ENCODE measurements at regions not wholly inside any gene's neighbourhood (a gene's known extent, or its start where the extent isn't known, plus 50 kb on each side); places are given as distances from the start of the nearest gene placed in this dataset.
"Not testable (repeated sequence)": the region's sequence is repeated elsewhere in the genome, so short reads cannot be mapped to it uniquely, and the experiment has no call there.

DNA sequence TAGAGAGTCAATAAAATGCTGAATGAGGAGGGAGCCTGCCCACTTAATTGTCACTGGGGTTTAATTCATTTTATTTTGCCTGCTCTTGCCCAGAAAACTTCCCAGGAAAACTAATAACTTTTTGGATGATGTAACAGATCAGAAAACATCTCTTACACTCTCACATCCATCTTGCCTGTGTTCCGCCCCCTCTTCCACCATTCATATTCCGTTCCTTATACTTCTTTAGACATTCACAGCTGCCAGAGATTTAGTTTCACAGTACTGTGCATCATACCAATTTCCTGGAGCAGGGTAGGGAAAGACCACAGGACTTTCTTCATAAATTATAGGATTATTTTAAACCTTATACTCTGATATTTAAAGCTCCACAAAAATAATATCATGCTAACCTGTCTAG lies 776.1 kb upstream of the SOX11 start:
- no peaks in the 10 kb centered on the region for H3K4me1 Mint-ChIP-seq
- ATAC-seq (no peak), DNase-seq (no peak)
- no peaks in the 10 kb centered on the region for H3K36me3 Mint-ChIP-seq
- POLR2A ChIA-PET: no interaction called here
- H3K4me3 Mint-ChIP-seq: no peak overlapping the region
- no peak overlapping the region for H3K27ac Mint-ChIP-seq
- no peaks in the 10 kb centered on the region for H3K27me3 Mint-ChIP-seq
- H3K9me3 Mint-ChIP-seq: peaks cover 0 to 17% (median 2%) of the 10 kb centered on the region in 9 donors

DNA sequence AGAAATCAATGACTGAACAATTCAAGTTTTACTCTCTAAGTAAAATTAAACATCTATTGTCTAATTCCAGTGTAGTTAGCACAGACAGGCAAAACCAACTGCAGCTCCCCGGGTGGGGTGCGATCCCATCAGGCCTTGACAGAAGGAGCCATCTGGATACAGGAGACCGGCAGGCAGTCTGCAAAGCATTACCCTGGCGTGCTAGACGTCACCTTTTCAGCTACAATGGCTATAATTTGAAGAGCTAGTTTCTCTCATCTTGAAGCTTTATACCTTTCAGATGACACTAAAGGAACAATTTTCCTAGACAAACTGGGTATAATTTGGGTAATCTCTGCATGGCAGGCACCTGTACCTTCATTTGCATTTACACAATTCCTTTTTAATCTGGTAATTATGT lies 761.5 kb upstream of the SOX11 start:
- POLR2A ChIA-PET: no interaction called here
- peaks cover 0 to 2% (median 0%) of the 10 kb centered on the region in 5 donors for H3K27me3 Mint-ChIP-seq
- peaks cover 0 to 17% (median 8%) of the 10 kb centered on the region in 9 donors for H3K9me3 Mint-ChIP-seq
- H3K27ac Mint-ChIP-seq: no peak overlapping the region
- DNase-seq (no peak), ATAC-seq (no peak)
- H3K4me1 Mint-ChIP-seq: no peaks in the 10 kb centered on the region
- H3K4me3 Mint-ChIP-seq: no peak overlapping the region
- peaks cover 0 to 2% (median 0%) of the 10 kb centered on the region in 3 donors for H3K36me3 Mint-ChIP-seq

DNA sequence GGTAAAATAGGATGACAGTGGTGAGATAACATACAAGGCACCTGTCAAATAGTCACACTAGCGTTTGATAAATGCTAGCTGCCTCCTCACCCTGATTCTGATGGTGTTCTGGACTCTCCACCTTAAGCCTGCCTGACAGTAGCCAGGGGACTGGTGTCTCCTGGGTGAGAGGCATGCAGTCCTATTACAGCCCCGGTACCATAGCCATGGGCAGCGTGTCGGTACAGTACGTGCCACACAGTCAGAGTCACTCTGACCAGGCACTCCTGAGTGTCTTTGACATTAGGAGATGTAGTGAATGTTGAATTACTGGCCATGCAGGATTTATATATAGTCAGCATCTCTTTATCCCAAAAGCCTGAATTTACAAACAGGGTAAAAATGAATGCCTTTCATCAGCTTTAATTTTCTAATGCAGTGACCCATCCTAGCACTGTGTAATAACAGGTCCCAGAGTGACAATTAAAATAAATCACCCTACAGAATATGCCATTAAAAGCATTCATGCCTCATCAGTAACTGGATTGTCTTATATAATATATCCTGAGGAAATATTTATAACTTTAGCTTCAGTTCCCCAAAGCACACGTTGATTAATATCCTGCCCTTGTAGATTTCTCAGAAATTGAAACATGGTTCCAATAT lies 760.3 kb upstream of the SOX11 start:
- Mint-ChIP-seq H3K4me3 (no peak overlapping the region), H3K36me3 (peaks cover 0 to 2% (median 0%) of the 10 kb centered on the region in 3 donors), H3K27me3 (peaks cover 0 to 2% (median 0%) of the 10 kb centered on the region in 5 donors), H3K9me3 (peaks cover 0 to 17% (median 10%) of the 10 kb centered on the region in 9 donors), H3K4me1 (no peaks in the 10 kb centered on the region), H3K27ac (no peak overlapping the region)
- DNase-seq (no peak), ATAC-seq (no peak)
- POLR2A ChIA-PET: no interaction called here

DNA sequence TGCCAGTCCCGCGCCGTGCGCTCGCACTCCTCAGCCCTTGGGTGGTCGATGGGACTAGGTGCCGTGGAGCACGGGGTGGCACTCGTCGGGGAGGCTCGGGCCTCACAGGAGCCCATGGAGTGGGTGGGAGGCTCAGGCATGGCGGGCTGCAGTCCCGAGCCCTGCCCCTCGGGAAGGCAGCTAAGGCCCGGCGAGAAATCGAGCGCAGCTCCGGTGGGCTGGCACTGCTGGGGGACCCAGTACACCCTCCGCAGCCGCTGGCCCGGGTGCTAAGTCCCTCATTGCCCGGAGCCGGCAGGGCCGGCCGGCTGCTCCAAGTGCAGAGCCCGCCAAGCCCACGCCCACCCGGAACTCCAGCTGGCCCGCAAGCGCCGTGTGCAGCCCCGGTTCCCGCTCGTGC lies 756.9 kb upstream of the SOX11 start:
- DNase-seq, H3K4me3 Mint-ChIP-seq, H3K4me1 Mint-ChIP-seq, H3K27ac Mint-ChIP-seq, POLR2A ChIA-PET, H3K27me3 Mint-ChIP-seq, H3K36me3 Mint-ChIP-seq, ATAC-seq: not testable (repeated sequence)
- peaks cover 0 to 14% (median 5%) of the 10 kb centered on the region in 9 donors for H3K9me3 Mint-ChIP-seq

DNA sequence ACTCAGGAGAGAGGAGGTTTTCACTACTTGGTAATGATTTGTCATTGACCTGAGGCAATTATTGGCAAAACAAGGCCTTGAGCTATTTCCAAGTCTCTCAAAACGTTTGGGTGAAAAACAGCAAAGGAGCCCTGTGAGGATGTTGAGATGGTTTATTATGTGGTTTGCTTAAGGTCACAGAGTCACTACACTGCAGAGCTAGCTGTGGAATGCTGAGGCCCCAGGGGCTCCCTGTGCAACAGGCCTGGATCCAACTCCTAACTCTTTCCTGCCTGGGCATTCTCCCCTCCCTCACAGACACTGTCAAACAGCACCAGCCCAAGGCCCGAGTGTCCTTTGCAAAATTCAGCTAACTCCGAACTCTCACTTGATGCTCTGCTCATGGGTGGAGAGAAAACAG lies 754.6 kb upstream of the SOX11 start:
- peaks cover 0 to 1% (median 0%) of the 10 kb centered on the region in 5 donors for H3K27me3 Mint-ChIP-seq
- H3K36me3 Mint-ChIP-seq: no peaks in the 10 kb centered on the region
- DNase-seq: no peak
- ATAC-seq: no peak
- no peaks in the 10 kb centered on the region for H3K4me1 Mint-ChIP-seq
- H3K27ac Mint-ChIP-seq: peak overlapping the region in 1 of 10 donors; percentile 42
- POLR2A ChIA-PET: no interaction called here
- H3K9me3 Mint-ChIP-seq: peaks cover 0 to 21% (median 10%) of the 10 kb centered on the region in 9 donors
- H3K4me3 Mint-ChIP-seq: no peak overlapping the region

DNA sequence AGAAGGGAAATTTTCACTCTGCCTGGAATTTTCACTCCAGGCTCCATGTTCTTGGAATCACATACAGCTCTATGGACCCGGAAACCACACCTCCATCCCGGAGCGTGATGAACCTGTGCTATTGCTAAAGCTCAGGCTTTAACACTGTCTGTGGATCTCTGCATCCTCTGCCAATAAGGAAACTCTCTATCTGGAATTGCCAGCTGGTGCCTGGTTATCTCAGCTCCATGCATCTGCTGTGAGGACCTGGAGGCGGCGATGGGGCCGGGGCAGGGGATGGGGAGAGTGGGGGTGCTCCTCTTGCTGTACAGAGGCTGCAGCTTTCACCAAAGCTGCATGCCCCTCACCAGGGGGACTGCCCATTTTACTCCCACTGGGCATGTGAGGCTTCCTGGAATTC lies 754.0 kb upstream of the SOX11 start:
- Mint-ChIP-seq H3K36me3 (no peaks in the 10 kb centered on the region), H3K4me3 (no peak overlapping the region), H3K9me3 (peaks cover 0 to 21% (median 8%) of the 10 kb centered on the region in 9 donors), H3K4me1 (no peaks in the 10 kb centered on the region), H3K27me3 (peaks cover 0 to 1% (median 0%) of the 10 kb centered on the region in 5 donors), H3K27ac (no peak overlapping the region)
- DNase-seq: no peak
- POLR2A ChIA-PET: no interaction called here
- no peak for ATAC-seq

DNA sequence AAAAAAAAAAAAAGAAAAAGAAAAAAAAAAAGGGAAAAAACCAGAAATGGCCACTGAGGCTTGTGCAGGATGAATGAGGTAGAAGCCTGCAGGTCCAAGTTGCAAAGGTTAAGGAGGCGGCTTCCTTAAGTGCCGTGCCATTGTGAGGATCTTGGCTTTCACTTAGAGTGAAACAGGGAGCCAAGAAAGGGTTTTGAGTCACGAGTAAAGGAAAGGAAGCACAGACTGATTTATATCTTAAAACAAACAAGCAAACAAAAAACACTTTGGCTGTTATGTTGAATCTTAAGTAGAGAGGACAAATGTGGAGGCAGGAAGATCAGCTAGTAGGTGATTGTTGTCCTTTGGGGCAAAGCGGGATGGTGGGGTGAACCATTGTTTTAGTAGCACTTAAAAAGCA lies 749.7 kb upstream of the SOX11 start:
- no peak for ATAC-seq
- H3K4me1 Mint-ChIP-seq: no peaks in the 10 kb centered on the region
- peaks cover 0 to 25% (median 8%) of the 10 kb centered on the region in 9 donors for H3K9me3 Mint-ChIP-seq
- peaks cover 0 to 1% (median 0%) of the 10 kb centered on the region in 5 donors for H3K27me3 Mint-ChIP-seq
- POLR2A ChIA-PET: no interaction called here
- no peaks in the 10 kb centered on the region for H3K36me3 Mint-ChIP-seq
- H3K27ac Mint-ChIP-seq: no peak overlapping the region
- H3K4me3 Mint-ChIP-seq: no peak overlapping the region
- DNase-seq: no peak

DNA sequence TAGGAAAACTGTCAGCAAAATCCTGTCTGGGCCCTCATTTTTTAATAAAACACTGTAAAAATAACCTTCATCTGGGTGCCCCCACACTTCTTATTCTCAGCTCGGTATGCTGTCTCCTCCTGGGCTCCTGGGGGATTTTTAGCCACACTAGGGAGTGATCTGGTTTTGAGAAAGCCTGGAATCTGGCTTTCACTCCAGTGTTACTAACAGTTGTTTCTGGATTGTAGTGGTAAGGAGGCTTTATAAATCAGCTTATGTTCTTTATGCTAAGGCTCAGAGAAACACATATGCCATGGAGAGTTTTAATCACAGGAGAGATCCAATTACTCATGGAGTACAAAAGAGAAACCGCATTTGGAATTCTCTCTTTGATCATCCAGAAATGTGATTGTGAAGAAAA lies 744.3 kb upstream of the SOX11 start:
- Mint-ChIP-seq H3K36me3 (no peaks in the 10 kb centered on the region), H3K4me1 (no peaks in the 10 kb centered on the region), H3K4me3 (no peak overlapping the region), H3K27me3 (no peaks in the 10 kb centered on the region), H3K27ac (no peak overlapping the region), H3K9me3 (peaks cover 0 to 12% (median 0%) of the 10 kb centered on the region in 9 donors)
- ATAC-seq (no peak), DNase-seq (no peak)
- POLR2A ChIA-PET: no interaction called here

DNA sequence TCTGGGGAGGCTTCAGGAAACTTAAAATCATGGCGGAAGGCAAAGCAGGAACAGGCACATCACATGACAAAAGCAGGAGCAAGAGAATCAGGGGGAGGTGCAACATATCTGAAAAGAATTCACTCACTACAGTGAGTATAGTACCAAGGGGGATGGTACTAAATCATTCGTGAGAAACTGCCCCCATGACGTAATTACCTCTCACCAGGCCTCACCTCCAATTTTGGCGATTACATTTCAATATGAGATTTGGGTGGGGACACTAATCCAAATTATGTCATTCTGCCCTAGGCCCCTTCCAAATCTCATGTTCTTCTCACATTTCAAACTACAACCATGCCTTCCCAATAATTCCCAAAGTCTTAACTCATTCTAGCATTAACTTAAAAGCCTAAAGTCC lies 740.8 kb upstream of the SOX11 start:
- Mint-ChIP-seq H3K27me3 (no peaks in the 10 kb centered on the region), H3K9me3 (peaks cover 0 to 12% (median 0%) of the 10 kb centered on the region in 9 donors), H3K4me1 (no peaks in the 10 kb centered on the region), H3K4me3 (no peak overlapping the region), H3K27ac (no peak overlapping the region), H3K36me3 (no peaks in the 10 kb centered on the region)
- ATAC-seq: no peak
- DNase-seq: no peak
- POLR2A ChIA-PET: no interaction called here

DNA sequence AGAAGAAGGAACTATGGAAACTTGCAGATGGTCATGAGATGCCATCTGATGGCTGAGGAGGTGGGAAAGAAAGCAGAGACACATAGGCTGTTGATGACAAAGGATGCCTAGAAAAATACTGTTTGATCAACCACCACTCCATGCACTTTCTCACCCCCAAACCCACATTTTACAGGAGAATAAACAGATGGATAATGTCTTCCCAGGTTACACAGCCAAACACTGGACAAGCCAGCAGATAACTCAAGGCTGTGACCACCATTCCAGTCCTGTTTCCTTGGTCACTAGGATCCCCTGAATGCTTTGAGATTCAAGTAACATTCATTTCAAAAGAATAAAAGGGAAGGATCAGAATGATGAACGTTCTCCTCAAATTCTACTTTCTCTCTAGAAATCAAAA lies 733.0 kb upstream of the SOX11 start:
- POLR2A ChIA-PET: no interaction called here
- Mint-ChIP-seq H3K27ac (no peak overlapping the region), H3K4me1 (no peaks in the 10 kb centered on the region), H3K9me3 (peaks cover 0 to 5% (median 0%) of the 10 kb centered on the region in 9 donors), H3K36me3 (no peaks in the 10 kb centered on the region), H3K4me3 (no peak overlapping the region), H3K27me3 (no peaks in the 10 kb centered on the region)
- ATAC-seq (no peak), DNase-seq (no peak)

DNA sequence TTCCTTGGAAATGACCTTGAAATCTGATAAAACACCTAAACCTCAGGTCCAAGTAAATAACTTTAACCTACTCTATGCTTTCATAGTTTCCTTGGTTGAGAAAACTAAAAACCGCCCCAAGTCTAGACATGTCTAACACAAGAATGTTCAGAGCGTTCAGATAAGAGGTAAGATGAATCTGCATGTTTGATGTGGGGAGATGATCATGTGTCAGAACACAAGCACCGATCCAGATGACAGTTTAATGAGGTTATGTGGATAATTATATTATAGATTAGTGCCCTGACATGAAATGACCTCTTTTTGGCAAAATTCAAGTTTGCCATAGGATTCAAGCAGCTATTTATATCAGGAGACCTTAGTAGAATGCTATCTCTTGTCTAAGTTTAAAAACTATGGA lies 729.8 kb upstream of the SOX11 start:
- H3K27ac Mint-ChIP-seq: no peak overlapping the region
- no peak overlapping the region for H3K4me3 Mint-ChIP-seq
- H3K4me1 Mint-ChIP-seq: no peaks in the 10 kb centered on the region
- ATAC-seq (no peak), DNase-seq (no peak)
- POLR2A ChIA-PET: no interaction called here
- H3K27me3 Mint-ChIP-seq: no peaks in the 10 kb centered on the region
- H3K36me3 Mint-ChIP-seq: no peaks in the 10 kb centered on the region
- peaks cover 0 to 5% (median 0%) of the 10 kb centered on the region in 9 donors for H3K9me3 Mint-ChIP-seq

DNA sequence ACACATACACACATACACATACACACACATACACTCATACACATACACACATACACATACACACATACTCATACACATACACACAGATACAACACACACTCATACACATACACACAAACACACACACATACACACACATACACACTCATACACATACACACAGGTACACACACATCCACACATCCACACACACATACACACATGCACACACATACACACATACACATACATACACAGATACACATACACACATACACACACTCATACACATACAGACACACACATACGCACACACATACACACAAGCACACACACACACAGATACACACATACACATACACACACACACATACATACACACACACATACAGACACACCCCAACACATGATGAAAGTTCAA lies 729.1 kb upstream of the SOX11 start:
- Mint-ChIP-seq H3K4me3 (no peak overlapping the region), H3K27ac (no peak overlapping the region), H3K36me3 (no peaks in the 10 kb centered on the region), H3K4me1 (no peaks in the 10 kb centered on the region), H3K9me3 (peaks cover 0 to 8% (median 0%) of the 10 kb centered on the region in 9 donors), H3K27me3 (no peaks in the 10 kb centered on the region)
- DNase-seq (no peak), ATAC-seq (no peak)
- POLR2A ChIA-PET: no interaction called here

DNA sequence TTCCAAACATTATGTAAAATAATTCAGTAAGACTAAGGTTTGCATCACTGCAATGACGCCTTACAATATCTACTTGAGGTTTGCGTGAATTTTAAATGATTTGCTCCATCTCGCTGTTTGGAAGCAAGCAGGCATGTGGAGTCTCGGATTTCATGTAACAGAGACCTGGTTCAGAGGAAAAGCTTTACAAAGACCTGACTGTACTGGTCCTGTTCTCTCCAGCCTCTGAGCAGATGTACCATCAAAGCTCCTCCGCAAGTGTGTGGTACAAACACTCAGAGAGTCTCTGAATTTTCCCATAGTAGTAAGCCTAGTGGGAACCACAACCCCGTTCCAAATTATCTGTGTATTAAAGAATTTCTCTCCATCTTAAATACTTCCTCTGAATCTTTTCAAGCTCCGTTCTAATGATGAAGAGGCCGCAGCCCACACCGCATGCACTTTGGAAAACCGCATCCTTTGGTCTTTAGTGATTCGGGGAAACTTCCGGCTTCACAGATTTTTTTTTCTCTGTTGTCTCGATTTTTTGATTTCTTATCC lies 728.1 kb upstream of the SOX11 start:
- no peak for ATAC-seq
- POLR2A ChIA-PET: no interaction called here
- no peaks in the 10 kb centered on the region for H3K4me1 Mint-ChIP-seq

DNA sequence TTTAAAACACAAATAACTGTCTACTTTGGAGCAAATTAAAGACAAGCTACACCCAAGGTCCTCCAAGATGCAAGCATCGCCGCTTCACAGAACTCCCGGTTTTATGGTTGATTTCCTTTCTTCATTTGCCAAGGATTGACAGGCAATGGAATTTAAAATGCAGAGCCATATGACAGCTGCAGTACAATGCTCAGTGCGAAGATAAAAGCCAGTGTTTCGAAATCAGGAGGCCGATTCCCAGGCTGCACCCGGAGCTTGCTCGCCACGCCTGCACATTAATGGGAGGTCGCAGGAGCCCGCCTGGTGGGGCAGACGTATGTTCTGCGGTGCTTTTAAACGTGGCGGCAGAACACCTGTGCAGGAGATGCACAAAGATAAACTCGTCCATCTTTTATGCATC lies 727.6 kb upstream of the SOX11 start:
- no peak overlapping the region for H3K27ac Mint-ChIP-seq
- DNase-seq (no peak), ATAC-seq (no peak)
- H3K9me3 Mint-ChIP-seq: peaks cover 0 to 8% (median 0%) of the 10 kb centered on the region in 9 donors
- H3K27me3 Mint-ChIP-seq: no peaks in the 10 kb centered on the region
- H3K4me3 Mint-ChIP-seq: no peak overlapping the region
- no peaks in the 10 kb centered on the region for H3K36me3 Mint-ChIP-seq
- H3K4me1 Mint-ChIP-seq: no peaks in the 10 kb centered on the region
- POLR2A ChIA-PET: no interaction called here

More for the DNA sequence above, 728.1 kb upstream of the SOX11 start:
- Mint-ChIP-seq H3K9me3 (peaks cover 0 to 8% (median 0%) of the 10 kb centered on the region in 9 donors), H3K27me3 (no peaks in the 10 kb centered on the region), H3K36me3 (no peaks in the 10 kb centered on the region), H3K27ac (no peak overlapping the region), H3K4me3 (no peak overlapping the region)
- DNase-seq: no peak
